ENCODE measurements at regions not wholly inside any gene's neighbourhood (a gene's known extent, or its start where the extent isn't known, plus 50 kb on each side); places are given as distances from the start of the nearest gene placed in this dataset.

DNA sequence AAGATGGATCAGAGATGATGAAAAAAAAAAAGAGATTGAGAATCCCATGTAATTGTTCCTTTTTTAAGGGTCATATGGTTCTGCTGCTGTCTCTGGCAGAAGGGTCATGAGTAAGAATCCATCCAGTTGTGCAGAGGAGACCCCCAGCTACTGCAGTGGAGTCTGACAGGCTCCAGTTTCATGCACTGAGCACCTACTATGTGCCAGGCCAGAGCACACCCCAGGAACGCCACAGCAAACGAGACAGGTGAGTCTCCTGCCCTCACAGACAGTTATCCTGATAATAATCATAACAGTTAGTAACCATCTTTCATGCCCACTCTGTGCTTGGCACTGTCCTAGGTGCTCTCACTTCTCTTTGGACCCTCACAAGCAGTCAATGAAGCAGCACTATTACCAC lies 420.0 kb downstream of the MATN1 start:
- intact Hi-C loops (cut with DNase I), result no loop called here
- Histone ChIP-seq H3K27ac (replicated peaks in 1 of 4) (no peak overlapping the region), H3K4me1 (no peaks in the 10 kb centered on the region), H3K4me3 (no peak overlapping the region), H3K36me3 (no peaks in the 10 kb centered on the region), H3K9me3 (no peaks in the 10 kb centered on the region), H3K27me3 (peaks cover 0 to 75% (median 2%) of the 10 kb centered on the region in 4 donors)
- WGBS, result 65% methylated on average over 2 of the region's 2 CpGs
- TF ChIP-seq POLR2AphosphoS5 (IDR thresholded peaks at IDR 0.05) (no peak), POLR2A (IDR thresholded peaks at IDR 0.05; ENCODE audit: low read depth) (no peak), EP300 (IDR thresholded peaks at IDR 0.05) (no peak)
- peak; percentile 39 for DNase-seq (ENCODE audit: extremely low spot score)

DNA sequence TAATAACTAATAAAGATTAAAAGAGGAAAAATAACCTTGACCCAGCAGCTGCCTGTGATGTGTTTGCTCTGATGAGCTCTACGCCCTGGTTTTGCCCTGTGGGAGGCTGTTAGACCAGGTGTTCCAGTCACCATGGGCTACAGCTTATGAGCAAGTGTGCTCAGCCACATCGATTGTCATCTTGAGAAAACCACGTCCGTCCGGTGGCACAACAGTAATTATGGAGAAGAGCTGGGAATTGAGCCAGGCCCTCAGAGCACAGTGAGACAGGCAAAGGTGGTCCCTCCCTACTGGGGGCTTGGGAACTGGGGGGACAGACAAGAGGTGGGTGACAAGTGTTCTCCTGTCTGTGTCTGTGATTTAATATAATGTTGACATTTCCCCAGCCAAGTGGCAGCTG lies 420.5 kb downstream of the MATN1 start:
- Histone ChIP-seq H3K4me1 (no peaks in the 10 kb centered on the region), H3K9me3 (peaks cover 0 to 2% (median under 1%) of the 10 kb centered on the region in 4 donors), H3K4me3 (no peak overlapping the region), H3K27me3 (peaks cover 0 to 70% (median 2%) of the 10 kb centered on the region in 4 donors), H3K27ac (replicated peaks in 1 of 4) (no peak overlapping the region), H3K36me3 (no peaks in the 10 kb centered on the region)
- intact Hi-C loops (cut with DNase I), result no loop called here
- TF ChIP-seq, protein P1, sequence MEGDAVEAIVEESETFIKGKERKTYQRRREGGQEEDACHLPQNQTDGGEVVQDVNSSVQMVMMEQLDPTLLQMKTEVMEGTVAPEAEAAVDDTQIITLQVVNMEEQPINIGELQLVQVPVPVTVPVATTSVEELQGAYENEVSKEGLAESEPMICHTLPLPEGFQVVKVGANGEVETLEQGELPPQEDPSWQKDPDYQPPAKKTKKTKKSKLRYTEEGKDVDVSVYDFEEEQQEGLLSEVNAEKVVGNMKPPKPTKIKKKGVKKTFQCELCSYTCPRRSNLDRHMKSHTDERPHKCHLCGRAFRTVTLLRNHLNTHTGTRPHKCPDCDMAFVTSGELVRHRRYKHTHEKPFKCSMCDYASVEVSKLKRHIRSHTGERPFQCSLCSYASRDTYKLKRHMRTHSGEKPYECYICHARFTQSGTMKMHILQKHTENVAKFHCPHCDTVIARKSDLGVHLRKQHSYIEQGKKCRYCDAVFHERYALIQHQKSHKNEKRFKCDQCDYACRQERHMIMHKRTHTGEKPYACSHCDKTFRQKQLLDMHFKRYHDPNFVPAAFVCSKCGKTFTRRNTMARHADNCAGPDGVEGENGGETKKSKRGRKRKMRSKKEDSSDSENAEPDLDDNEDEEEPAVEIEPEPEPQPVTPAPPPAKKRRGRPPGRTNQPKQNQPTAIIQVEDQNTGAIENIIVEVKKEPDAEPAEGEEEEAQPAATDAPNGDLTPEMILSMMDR (IDR thresholded peaks at IDR 0.05), result no peak
- no peak for TF ChIP-seq POLR2A (IDR thresholded peaks at IDR 0.05; ENCODE audit: low read depth)
- TF ChIP-seq EP300 (IDR thresholded peaks at IDR 0.05), result no peak
- no peak for TF ChIP-seq POLR2AphosphoS5 (IDR thresholded peaks at IDR 0.05)
- DNase-seq (ENCODE audit: extremely low spot score), result peak; percentile 91
- WGBS, result 78% methylated on average over 5 of the region's 5 CpGs

DNA sequence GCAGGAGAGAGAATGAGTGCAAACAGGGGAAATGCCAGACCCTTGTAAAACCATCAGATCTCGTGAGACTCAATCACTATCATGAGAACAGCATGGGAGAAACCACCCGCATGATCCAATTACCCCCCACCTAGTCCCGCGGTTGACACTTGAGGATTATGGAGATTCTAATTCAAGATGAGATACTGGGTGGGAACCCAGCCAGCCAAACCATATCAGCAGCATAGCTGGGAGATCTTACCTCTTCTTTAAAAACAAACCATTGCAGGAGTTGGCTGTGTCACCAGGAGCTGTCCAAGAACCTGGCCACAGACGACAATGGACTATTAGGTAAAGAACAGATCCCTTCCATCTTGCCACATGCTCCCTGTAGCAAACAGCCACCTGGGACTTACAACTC lies 422.7 kb downstream of the MATN1 start:
- Histone ChIP-seq H3K27ac (replicated peaks in 1 of 4) (no peak overlapping the region), H3K4me3 (no peak overlapping the region), H3K9me3 (peaks cover 0 to 11% (median 8%) of the 10 kb centered on the region in 4 donors), H3K4me1 (no peaks in the 10 kb centered on the region), H3K36me3 (no peaks in the 10 kb centered on the region), H3K27me3 (peaks cover 0 to 72% (median 2%) of the 10 kb centered on the region in 4 donors)
- WGBS, result 73% methylated on average over 5 of the region's 5 CpGs
- intact Hi-C loops (cut with DNase I), result no loop called here
- TF ChIP-seq EP300 (IDR thresholded peaks at IDR 0.05) (no peak), POLR2A (IDR thresholded peaks at IDR 0.05; ENCODE audit: low read depth) (no peak), POLR2AphosphoS5 (IDR thresholded peaks at IDR 0.05) (no peak)
- TF ChIP-seq, protein P1 (IDR thresholded peaks at IDR 0.05), result no peak
- peak; percentile 47 for DNase-seq (ENCODE audit: extremely low spot score)

DNA sequence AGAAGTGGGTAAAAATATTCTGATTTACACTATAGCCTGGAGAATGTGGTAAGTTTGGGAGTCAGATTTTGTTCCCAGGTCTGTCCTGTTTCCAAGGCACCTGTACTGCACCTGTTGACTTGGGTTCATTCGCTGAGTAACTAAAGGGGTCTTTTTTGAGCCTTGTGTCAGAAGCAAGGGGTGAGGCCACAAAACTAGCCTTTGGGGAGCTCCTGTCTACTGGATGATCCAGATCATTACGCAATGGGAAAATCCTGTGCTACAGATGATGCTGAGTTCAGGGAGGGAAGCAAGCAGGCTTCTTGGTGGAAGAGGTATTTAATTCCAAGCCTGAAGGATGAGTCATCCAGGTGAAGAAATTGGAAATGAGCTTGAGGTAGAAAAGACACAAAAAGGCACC lies 424.0 kb downstream of the MATN1 start:
- H3K9me3 ChIP-seq, result peaks cover 0 to 11% (median 8%) of the 10 kb centered on the region in 4 donors
- peak; percentile 84 for DNase-seq (ENCODE audit: extremely low spot score)
- H3K36me3 ChIP-seq, result no peaks in the 10 kb centered on the region
- peaks cover 0 to 66% (median 2%) of the 10 kb centered on the region in 4 donors for H3K27me3 ChIP-seq
- H3K4me1 ChIP-seq, result no peaks in the 10 kb centered on the region
- 95% methylated on average over 2 of the region's 2 CpGs for WGBS
- TF ChIP-seq EP300 (IDR thresholded peaks at IDR 0.05), result no peak
- TF ChIP-seq POLR2AphosphoS5 (IDR thresholded peaks at IDR 0.05), result no peak
- no peak for TF ChIP-seq POLR2A (IDR thresholded peaks at IDR 0.05; ENCODE audit: low read depth)
- TF ChIP-seq, protein P1 (IDR thresholded peaks at IDR 0.05), result no peak
- intact Hi-C loops (cut with DNase I), result no loop called here
- H3K27ac ChIP-seq (replicated peaks in 1 of 4), result no peak overlapping the region
- no peak overlapping the region for H3K4me3 ChIP-seq

DNA sequence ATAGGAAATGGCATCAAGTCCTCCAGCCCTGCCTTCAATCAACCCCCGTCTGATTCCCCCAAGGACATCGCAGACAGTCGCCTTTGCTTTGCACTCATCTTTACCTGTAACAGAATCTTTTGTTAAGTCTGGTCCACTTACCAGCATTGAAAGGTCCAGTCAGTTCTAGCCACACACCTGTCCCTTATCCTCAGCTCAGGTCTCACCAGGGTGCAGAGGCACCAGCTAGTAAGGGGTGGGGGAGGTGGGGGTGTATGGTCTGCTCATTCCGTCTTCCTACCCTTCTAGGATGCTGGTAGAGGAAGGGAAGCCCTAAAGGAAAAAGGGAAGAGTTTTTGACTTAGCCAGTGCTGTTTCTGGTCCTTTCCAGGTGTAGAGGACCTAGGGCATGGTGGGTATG lies 427.7 kb downstream of the MATN1 start:
- no peaks in the 10 kb centered on the region for H3K36me3 ChIP-seq
- H3K4me1 ChIP-seq, result no peaks in the 10 kb centered on the region
- intact Hi-C loops (cut with DNase I), result no loop called here
- no peak overlapping the region for H3K27ac ChIP-seq (replicated peaks in 1 of 4)
- peaks cover 0 to 11% (median 10%) of the 10 kb centered on the region in 4 donors for H3K9me3 ChIP-seq
- TF ChIP-seq POLR2A (IDR thresholded peaks at IDR 0.05; ENCODE audit: low read depth), result no peak
- TF ChIP-seq EP300 (IDR thresholded peaks at IDR 0.05), result no peak
- TF ChIP-seq POLR2AphosphoS5 (IDR thresholded peaks at IDR 0.05), result no peak
- TF ChIP-seq, protein P1 (IDR thresholded peaks at IDR 0.05), result no peak
- WGBS, result 92% methylated on average over 4 of the region's 4 CpGs
- peaks cover 0 to 47% (median 0%) of the 10 kb centered on the region in 4 donors for H3K27me3 ChIP-seq
- H3K4me3 ChIP-seq, result no peak overlapping the region
- peak; percentile 50 for DNase-seq (ENCODE audit: extremely low spot score)

Data from esophagus muscularis mucosa (tissue), 4 donors.